HepG2 (cell line): ENCODE measurements at regions not wholly inside any gene's neighbourhood (a gene's known extent, or its start where the extent isn't known, plus 50 kb on each side); places are given as distances from the start of the nearest gene placed in this dataset.
"Not testable (repeated sequence)": the region's sequence is repeated elsewhere in the genome, so short reads cannot be mapped to it uniquely, and the experiment has no call there.

Source experiments
- ATAC-seq: fragments of 200-7000 bp; cut with Tn5 transposase; 3 replicates; pipeline ENCODE4 v1.9.1; 2020; ENCODE audit warnings: mild to moderate bottlenecking, moderate library complexity
- BruUV-seq: library from RNA; stranded (reverse); fragments of 400-500 nt; replicated peaks from 2 replicates; lab custom pipeline; 2021; lab: Mats Ljungman, UMichigan
- CTCF ChIA-PET: fragments of 300-600 bp; formaldehyde crosslinking; extraction: SDS; loops from one replicate; lab custom pipeline; 2021; ENCODE audit warnings: low total read pairs, inconsistent platforms, low intra/inter-chr PET ratio; lab: Yijun Ruan, JAX
- POLR2A ChIA-PET: fragments of 350-600 bp; sonication (Branson Sonifier 250); formaldehyde crosslinking; loops from one replicate; lab custom pipeline; 2020; ENCODE audit warnings: antibody characterized with exemption, inconsistent platforms; lab: Yijun Ruan, JAX
- DNase-seq: peaks from one replicate; pipeline ENCODE4 v3.0.0-alpha.2; 2015; ENCODE audit warnings: low spot score
- FAIRE-seq: peaks from 3 replicates; lab custom pipeline; 2011; peaks lifted over from hg19 to GRCh38; lab: Jason Lieb, UNC
- H2AFZ ChIP-seq: one replicate; pipeline ENCODE4 v1.6.1; 2011; ENCODE audit warnings: low read length, inconsistent platforms
- H3K27ac ChIP-seq: fragments of 300-600 bp; 3 replicates; pipeline ENCODE4 v1.8.0; 2011; ENCODE audit warnings: mixed run types, mild to moderate bottlenecking, mixed read lengths, low read length, inconsistent platforms; ENCODE audit not compliant: insufficient read depth; ENCODE audit errors: extremely low read length
- H3K27me3 ChIP-seq, 2 experiments: fragments of 200-600 bp in 1 of 2; 2 replicates in 1 of 2; 3 replicates in 1 of 2; pipeline versions ENCODE4 v1.6.0 to v1.8.0; 2011; ENCODE audit warnings: low read length in 2 of 2, mild to moderate bottlenecking in 2 of 2, moderate library complexity in 2 of 2, inconsistent platforms in 1 of 2; ENCODE audit not compliant: insufficient read depth in 2 of 2, control insufficient read depth in 1 of 2
- H3K36me3 ChIP-seq, 2 experiments: fragments of 200-600 bp in 1 of 2; replicated peaks in 1 of 2; 2 replicates in 1 of 2; 3 replicates in 1 of 2; pipeline versions ENCODE4 v1.5.1 to v1.8.0; 2011; ENCODE audit warnings: low read length in 2 of 2, inconsistent platforms in 1 of 2; ENCODE audit not compliant: insufficient read depth in 2 of 2, control insufficient read depth in 1 of 2
- H3K4me1 ChIP-seq: 2 replicates; pipeline ENCODE4 v1.5.1; 2012; ENCODE audit warnings: low read length, inconsistent platforms; ENCODE audit not compliant: insufficient read depth
- H3K4me2 ChIP-seq: 2 replicates; pipeline ENCODE4 v1.6.0; 2011; ENCODE audit warnings: low read depth, low read length, inconsistent platforms
- H3K4me3 ChIP-seq, 3 experiments: fragments of 200-600 bp in 1 of 3; sonication (generic), shearing (Covaris generic) in 1 of 3; replicated peaks in 1 of 3; 2 replicates each; pipeline ENCODE4 v1.5.1; 2011 to 2016; ENCODE audit warnings: low read length in 3 of 3, inconsistent platforms in 2 of 3, low read depth in 2 of 3, mild to moderate bottlenecking in 2 of 3, control low read depth in 1 of 3, mixed read lengths in 1 of 3; ENCODE audit not compliant: insufficient read depth in 1 of 3
- H3K79me2 ChIP-seq: one replicate; pipeline ENCODE4 v1.6.1; 2011; ENCODE audit warnings: low read length, inconsistent platforms; ENCODE audit not compliant: insufficient read depth
- H3K9ac ChIP-seq: 2 replicates; pipeline ENCODE4 v1.6.0; 2011; ENCODE audit warnings: mild to moderate bottlenecking, low read depth, low read length, inconsistent platforms; ENCODE audit not compliant: insufficient read depth
- H3K9me3 ChIP-seq: 2 replicates; pipeline ENCODE4 v1.5.1; 2012; ENCODE audit warnings: mild to moderate bottlenecking, low read length
- H4K20me1 ChIP-seq: 2 replicates; pipeline ENCODE4 v1.6.0; 2011; ENCODE audit warnings: inconsistent platforms, mild to moderate bottlenecking, low read length, moderate library complexity; ENCODE audit not compliant: insufficient read depth
- WGBS: methylation state at CpG from one replicate; pipeline ENCODE4 v1.1.6; 2017; ENCODE audit warnings: low lambda C conversion rate; 5-methylcytosine and 5-hydroxymethylcytosine counted together
- in situ Hi-C: cut with HindIII; loops from 2 replicates; pipeline ENCODE4 v1.10.0; 2017; ENCODE audit warnings: low pct_unique_long_range_greater_than_20kb; ENCODE audit not compliant: extremely low pct_ligation_motif_present
- intact Hi-C: fragments of 100-400 bp; cut with micrococcal nuclease; formaldehyde crosslinking; loops from one replicate; pipeline ENCODE4 v1.10.0; 2022; ENCODE audit not compliant: unreplicated experiment

- FAIRE-seq, DNase-seq, in situ Hi-C loops, H3K4me3 ChIP-seq, H4K20me1 ChIP-seq, POLR2A ChIA-PET, H3K27me3 ChIP-seq, H2AFZ ChIP-seq, H3K79me2 ChIP-seq, H3K9ac ChIP-seq, H3K36me3 ChIP-seq, H3K27ac ChIP-seq, H3K4me1 ChIP-seq, H3K4me2 ChIP-seq, ATAC-seq, CTCF ChIA-PET, intact Hi-C loops, H3K9me3 ChIP-seq, BruUV-seq: not testable (repeated sequence)
- WGBS = 17% methylated on average over 5 of the region's 5 CpGs
Observed at GRCh38 chr20:30845923-30846322, 411.5 kb upstream of the DEFB115 start.

- H3K9ac ChIP-seq, DNase-seq, H3K79me2 ChIP-seq, H4K20me1 ChIP-seq, H3K4me1 ChIP-seq, POLR2A ChIA-PET, BruUV-seq, intact Hi-C loops, in situ Hi-C loops, H2AFZ ChIP-seq, H3K27me3 ChIP-seq, FAIRE-seq, CTCF ChIA-PET, H3K4me3 ChIP-seq, H3K4me2 ChIP-seq, H3K27ac ChIP-seq, H3K36me3 ChIP-seq: not testable (repeated sequence)
- peaks cover 79% of the 10 kb centered on the region for H3K9me3 ChIP-seq
- peak; percentile 54; the same call in 2 of the 3 replicates for ATAC-seq
- 21% methylated on average over 12 of the region's 12 CpGs for WGBS
Observed at GRCh38 chr20:30868271-30868670, 389.2 kb upstream of the DEFB115 start.

DNA sequence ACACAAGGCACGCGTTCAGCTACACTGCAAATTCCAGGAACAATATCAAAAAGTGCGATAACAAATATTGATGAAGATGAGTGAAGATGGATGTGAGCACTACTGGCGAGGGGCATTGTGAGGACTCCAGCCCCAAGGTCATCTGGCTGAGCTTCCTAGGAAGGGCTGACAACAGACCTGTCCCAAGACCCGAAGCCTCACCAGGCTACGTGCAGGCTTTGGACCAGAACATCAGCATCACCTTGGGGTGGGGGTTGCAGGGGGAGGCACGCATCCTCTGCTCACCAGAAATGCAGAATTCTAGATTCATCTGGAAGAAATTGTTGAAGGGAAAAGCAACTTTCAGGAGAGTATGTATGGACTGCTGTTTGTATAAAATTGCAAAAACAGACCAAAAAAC, 386.3 kb upstream of the DEFB115 start:
- not testable (repeated sequence) for H3K4me3 ChIP-seq

GRCh38 chr20:30872252-30872651, 385.2 kb upstream of the DEFB115 start:
- BruUV-seq, H3K9ac ChIP-seq, H3K36me3 ChIP-seq, H3K79me2 ChIP-seq, FAIRE-seq, H2AFZ ChIP-seq, H3K27me3 ChIP-seq, H3K4me1 ChIP-seq, H3K4me2 ChIP-seq, H3K4me3 ChIP-seq, ATAC-seq, intact Hi-C loops, H4K20me1 ChIP-seq, in situ Hi-C loops, CTCF ChIA-PET, POLR2A ChIA-PET, H3K27ac ChIP-seq, DNase-seq: not testable (repeated sequence)
- peaks cover 72% of the 10 kb centered on the region for H3K9me3 ChIP-seq
- 4% methylated on average over 7 of the region's 7 CpGs for WGBS

More for the DNA sequence above, 386.3 kb upstream of the DEFB115 start:
- in situ Hi-C loops, H4K20me1 ChIP-seq, FAIRE-seq, POLR2A ChIA-PET, CTCF ChIA-PET, H3K27ac ChIP-seq, BruUV-seq, intact Hi-C loops, H2AFZ ChIP-seq, H3K79me2 ChIP-seq, H3K4me1 ChIP-seq, DNase-seq, H3K27me3 ChIP-seq, H3K9ac ChIP-seq, H3K36me3 ChIP-seq, H3K4me2 ChIP-seq, ATAC-seq: not testable (repeated sequence)
- WGBS = 36% methylated on average over 7 of the region's 7 CpGs
- peaks cover 73% of the 10 kb centered on the region for H3K9me3 ChIP-seq
